Stimulated activated naive CD8-positive, alpha-beta T cell treated with anti-CD3 and anti-CD28 coated beads, Interleukin-15, amount 100 ng/mL, for 72 hours (primary cell): ENCODE measurements at regions not wholly inside any gene's neighbourhood (a gene's known extent, or its start where the extent isn't known, plus 50 kb on each side); places are given as distances from the start of the nearest gene placed in this dataset.

Source experiments
- ATAC-seq: fragments of 150-1000 bp; cut with Tn5 transposase; 2 replicates; pipeline ENCODE4 v1.10.0; 2021; ENCODE audit warnings: mild to moderate bottlenecking, moderate library complexity
- DNase-seq, 2 donors: peaks; one replicate each; pipeline ENCODE4 v3.0.0; 2021 to 2022
- H3K27ac Mint-ChIP-seq, 2 donors: one replicate each; pipeline ENCODE4 v1.8.0; 2022; ENCODE audit warnings: mild to moderate bottlenecking in 2 of 2, mixed read lengths in 2 of 2, moderate library complexity in 2 of 2
- H3K27me3 Mint-ChIP-seq: one replicate; pipeline ENCODE4 v1.8.0; 2022; ENCODE audit warnings: mixed read lengths
- H3K4me1 Mint-ChIP-seq: one replicate; pipeline ENCODE4 v1.8.0; 2022; ENCODE audit warnings: mild to moderate bottlenecking, mixed read lengths
- H3K4me3 Mint-ChIP-seq, 2 donors: one replicate each; pipeline ENCODE4 v1.8.0; 2022; ENCODE audit warnings: mild to moderate bottlenecking in 2 of 2, mixed read lengths in 2 of 2, moderate library complexity in 1 of 2
- H3K9me3 Mint-ChIP-seq, 2 donors: one replicate each; pipeline ENCODE4 v1.8.0; 2022; ENCODE audit warnings: mixed read lengths in 2 of 2

- H3K9me3 Mint-ChIP-seq: no peaks in the 10 kb centered on the region
- no peak for DNase-seq
- no peaks in the 10 kb centered on the region for H3K4me1 Mint-ChIP-seq
- H3K4me3 Mint-ChIP-seq: no peak overlapping the region
- ATAC-seq: no peak
- no peaks in the 10 kb centered on the region for H3K27me3 Mint-ChIP-seq
- H3K27ac Mint-ChIP-seq: no peak overlapping the region
These were observed 240.5 kb upstream of the MYT1L start for GRCh38 chr2:2571301-2572150.

GRCh38 chr2:2570871-2571270 lies 239.8 kb upstream of the MYT1L start:
- no peaks in the 10 kb centered on the region for H3K9me3 Mint-ChIP-seq
- no peak for ATAC-seq
- no peak overlapping the region for H3K27ac Mint-ChIP-seq
- DNase-seq: no peak
- no peak overlapping the region for H3K4me3 Mint-ChIP-seq
- H3K27me3 Mint-ChIP-seq: no peaks in the 10 kb centered on the region
- H3K4me1 Mint-ChIP-seq: no peaks in the 10 kb centered on the region

- Mint-ChIP-seq H3K9me3 (no peaks in the 10 kb centered on the region), H3K27me3 (no peaks in the 10 kb centered on the region), H3K4me3 (no peak overlapping the region), H3K27ac (no peak overlapping the region), H3K4me1 (no peaks in the 10 kb centered on the region)
- no peak for DNase-seq
- no peak for ATAC-seq
These were observed 239.3 kb upstream of the MYT1L start for GRCh38 chr2:2570360-2570759.

GRCh38 chr2:2569836-2570235 lies 238.8 kb upstream of the MYT1L start:
- no peak overlapping the region for H3K4me3 Mint-ChIP-seq
- no peak overlapping the region for H3K27ac Mint-ChIP-seq
- H3K27me3 Mint-ChIP-seq: no peaks in the 10 kb centered on the region
- H3K4me1 Mint-ChIP-seq: no peaks in the 10 kb centered on the region
- ATAC-seq: no peak
- no peak for DNase-seq
- H3K9me3 Mint-ChIP-seq: no peaks in the 10 kb centered on the region

- H3K27ac Mint-ChIP-seq: no peak overlapping the region
- H3K9me3 Mint-ChIP-seq: no peaks in the 10 kb centered on the region
- no peak for DNase-seq
- no peaks in the 10 kb centered on the region for H3K4me1 Mint-ChIP-seq
- no peak overlapping the region for H3K4me3 Mint-ChIP-seq
- no peaks in the 10 kb centered on the region for H3K27me3 Mint-ChIP-seq
- no peak for ATAC-seq
These were observed 238.2 kb upstream of the MYT1L start for GRCh38 chr2:2569306-2569705.

- Mint-ChIP-seq H3K27me3 (no peaks in the 10 kb centered on the region), H3K4me1 (no peaks in the 10 kb centered on the region), H3K9me3 (no peaks in the 10 kb centered on the region), H3K27ac (peak overlapping the region in 1 of 2 donors; percentile 35), H3K4me3 (no peak overlapping the region)
- DNase-seq: no peak
- no peak for ATAC-seq
These were observed 237.3 kb upstream of the MYT1L start for GRCh38 chr2:2568411-2568810.

- Mint-ChIP-seq H3K4me1 (no peaks in the 10 kb centered on the region), H3K27ac (no peak overlapping the region)
- DNase-seq: no peak
These were observed 236.7 kb upstream of the MYT1L start for GRCh38 chr2:2567776-2568175.

GRCh38 chr2:2566396-2567323 lies 235.6 kb upstream of the MYT1L start:
- H3K9me3 Mint-ChIP-seq: no peaks in the 10 kb centered on the region
- no peak overlapping the region for H3K4me3 Mint-ChIP-seq
- ATAC-seq (no peak), DNase-seq (no peak)
- H3K27me3 Mint-ChIP-seq: no peaks in the 10 kb centered on the region
- no peak overlapping the region for H3K27ac Mint-ChIP-seq
- no peaks in the 10 kb centered on the region for H3K4me1 Mint-ChIP-seq

More at GRCh38 chr2:2567776-2568175, 236.7 kb upstream of the MYT1L start:
- H3K4me3 Mint-ChIP-seq: no peak overlapping the region
- no peaks in the 10 kb centered on the region for H3K9me3 Mint-ChIP-seq
- H3K27me3 Mint-ChIP-seq: no peaks in the 10 kb centered on the region
- ATAC-seq: no peak

GRCh38 chr2:2565671-2566070 lies 234.6 kb upstream of the MYT1L start:
- Mint-ChIP-seq H3K27ac (no peak overlapping the region), H3K4me1 (no peaks in the 10 kb centered on the region), H3K9me3 (no peaks in the 10 kb centered on the region), H3K27me3 (no peaks in the 10 kb centered on the region), H3K4me3 (no peak overlapping the region)
- no peak for DNase-seq
- no peak for ATAC-seq

GRCh38 chr2:2564300-2565078 lies 233.4 kb upstream of the MYT1L start:
- H3K9me3 Mint-ChIP-seq: no peaks in the 10 kb centered on the region
- H3K27ac Mint-ChIP-seq: no peak overlapping the region
- H3K27me3 Mint-ChIP-seq: no peaks in the 10 kb centered on the region
- ATAC-seq (no peak), DNase-seq (no peak)
- H3K4me1 Mint-ChIP-seq: no peaks in the 10 kb centered on the region
- no peak overlapping the region for H3K4me3 Mint-ChIP-seq

- Mint-ChIP-seq H3K9me3 (no peaks in the 10 kb centered on the region), H3K4me1 (no peaks in the 10 kb centered on the region)
These were observed 232.3 kb upstream of the MYT1L start for GRCh38 chr2:2563309-2563860.

GRCh38 chr2:2562867-2563266 lies 231.8 kb upstream of the MYT1L start:
- no peak for ATAC-seq
- H3K4me3 Mint-ChIP-seq: no peak overlapping the region
- H3K27me3 Mint-ChIP-seq: peaks cover 2% of the 10 kb centered on the region
- DNase-seq: no peak
- peaks cover 3% of the 10 kb centered on the region for H3K4me1 Mint-ChIP-seq
- H3K9me3 Mint-ChIP-seq: no peaks in the 10 kb centered on the region
- no peak overlapping the region for H3K27ac Mint-ChIP-seq

More at GRCh38 chr2:2563309-2563860, 232.3 kb upstream of the MYT1L start:
- H3K27me3 Mint-ChIP-seq: no peaks in the 10 kb centered on the region
- DNase-seq (no peak), ATAC-seq (no peak)
- H3K27ac Mint-ChIP-seq: peak overlapping the region in 1 of 2 donors; percentile 75
- no peak overlapping the region for H3K4me3 Mint-ChIP-seq

- DNase-seq (no peak), ATAC-seq (no peak)
- no peaks in the 10 kb centered on the region for H3K9me3 Mint-ChIP-seq
- peaks cover 7% of the 10 kb centered on the region for H3K27me3 Mint-ChIP-seq
- H3K4me1 Mint-ChIP-seq: peaks cover 16% of the 10 kb centered on the region
- H3K4me3 Mint-ChIP-seq: no peak overlapping the region
- no peak overlapping the region for H3K27ac Mint-ChIP-seq
These were observed 230.4 kb upstream of the MYT1L start for GRCh38 chr2:2561346-2562095.

- H3K27me3 Mint-ChIP-seq: peaks cover 7% of the 10 kb centered on the region
These were observed 229.4 kb upstream of the MYT1L start for GRCh38 chr2:2560374-2561015.

More at GRCh38 chr2:2560374-2561015, 229.4 kb upstream of the MYT1L start:
- no peak overlapping the region for H3K27ac Mint-ChIP-seq
- H3K4me1 Mint-ChIP-seq: peaks cover 17% of the 10 kb centered on the region
- H3K4me3 Mint-ChIP-seq: no peak overlapping the region
- H3K9me3 Mint-ChIP-seq: no peaks in the 10 kb centered on the region
- ATAC-seq (no peak), DNase-seq (no peak)
